ENCODE measurements at regions not wholly inside any gene's neighbourhood (a gene's known extent, or its start where the extent isn't known, plus 50 kb on each side); places are given as distances from the start of the nearest gene placed in this dataset.

GRCh38 chr12:107351109-107351508 is 257.8 kb upstream of the CRY1 start:
- Histone ChIP-seq H3K9me3 (ENCODE audit: control insufficient read depth in 4 of 4, insufficient read depth in 3 of 4, low read length in 3 of 4) (peaks cover 0 to 11% (median 0%) of the 10 kb centered on the region in 4 donors), H3K27me3 (ENCODE audit: control insufficient read depth in 3 of 3, insufficient read depth in 3 of 3, low read length in 2 of 3) (peaks cover 0 to under 1% (median 0%) of the 10 kb centered on the region in 3 donors), H3K9ac (ENCODE audit: insufficient read depth in 1 of 2, low read length in 2 of 2) (no peak overlapping the region), H3K4me3 (no peak overlapping the region), H3K4me1 (ENCODE audit: control insufficient read depth in 5 of 5, insufficient read depth in 5 of 5, low read length in 5 of 5) (no peaks in the 10 kb centered on the region), H3K27ac (ENCODE audit: low read depth in 1 of 2, low read length in 1 of 2) (no peak overlapping the region), H3K36me3 (ENCODE audit: control insufficient read depth in 4 of 4, insufficient read depth in 4 of 4, low read length in 4 of 4) (no peaks in the 10 kb centered on the region)
- 86% methylated on average over 3 of the region's 3 CpGs for WGBS, 2 donors
- no peak for DNase-seq
- no peak for TF ChIP-seq CTCF (IDR thresholded peaks at IDR 0.05; ENCODE audit: control extremely low read depth, extremely low read depth)
- no peak for ATAC-seq (ENCODE audit: insufficient read depth, low FRiP score)

- H3K27ac ChIP-seq (ENCODE audit: low read depth in 1 of 2, low read length in 1 of 2): no peak overlapping the region
- no peaks in the 10 kb centered on the region for H3K4me1 ChIP-seq (ENCODE audit: control insufficient read depth in 5 of 5, insufficient read depth in 5 of 5, low read length in 5 of 5)
- no peaks in the 10 kb centered on the region for H3K36me3 ChIP-seq (ENCODE audit: control insufficient read depth in 4 of 4, insufficient read depth in 4 of 4, low read length in 4 of 4)
- ATAC-seq (ENCODE audit: insufficient read depth, low FRiP score) (no peak), DNase-seq (no peak)
- H3K9ac ChIP-seq (ENCODE audit: insufficient read depth in 1 of 2, low read length in 2 of 2): no peak overlapping the region
- no peak overlapping the region for H3K4me3 ChIP-seq
- peaks cover 0 to 4% (median 0%) of the 10 kb centered on the region in 3 donors for H3K27me3 ChIP-seq (ENCODE audit: control insufficient read depth in 3 of 3, insufficient read depth in 3 of 3, low read length in 2 of 3)
- H3K9me3 ChIP-seq (ENCODE audit: control insufficient read depth in 4 of 4, insufficient read depth in 3 of 4, low read length in 3 of 4): peaks cover 0 to 11% (median 0%) of the 10 kb centered on the region in 4 donors
- no peak for TF ChIP-seq CTCF (IDR thresholded peaks at IDR 0.05; ENCODE audit: control extremely low read depth, extremely low read depth)
These were observed 258.4 kb upstream of the CRY1 start for GRCh38 chr12:107351713-107352112.

GRCh38 chr12:107352347-107353081 is 259.2 kb upstream of the CRY1 start:
- Histone ChIP-seq H3K27me3 (ENCODE audit: control insufficient read depth in 3 of 3, insufficient read depth in 3 of 3, low read length in 2 of 3) (peaks cover 0 to 7% (median 4%) of the 10 kb centered on the region in 3 donors), H3K36me3 (ENCODE audit: control insufficient read depth in 4 of 4, insufficient read depth in 4 of 4, low read length in 4 of 4) (no peaks in the 10 kb centered on the region), H3K4me1 (ENCODE audit: control insufficient read depth in 5 of 5, insufficient read depth in 5 of 5, low read length in 5 of 5) (no peaks in the 10 kb centered on the region), H3K27ac (ENCODE audit: low read depth in 1 of 2, low read length in 1 of 2) (no peak overlapping the region), H3K9ac (ENCODE audit: insufficient read depth in 1 of 2, low read length in 2 of 2) (no peak overlapping the region), H3K9me3 (ENCODE audit: control insufficient read depth in 4 of 4, insufficient read depth in 3 of 4, low read length in 3 of 4) (peaks cover 0 to 7% (median 0%) of the 10 kb centered on the region in 4 donors), H3K4me3 (no peak overlapping the region)
- DNase-seq (peak in 2 of 3 donors; percentile 22 to 32), ATAC-seq (ENCODE audit: insufficient read depth, low FRiP score) (no peak)
- TF ChIP-seq CTCF (IDR thresholded peaks at IDR 0.05; ENCODE audit: control extremely low read depth, extremely low read depth): no peak
- WGBS, 2 donors: 29 to 51% methylated on average over 2 of the region's 2 CpGs

All from lung (tissue), 11 donors.